GM18502 (cell line): ENCODE measurements at regions not wholly inside any gene's neighbourhood (a gene's known extent, or its start where the extent isn't known, plus 50 kb on each side); places are given as distances from the start of the nearest gene placed in this dataset.

Source experiments
- ATAC-seq: cut with Tn5 transposase; IDR thresholded peaks from one replicate; pipeline ENCODE4 v1.9.1; 2021; ENCODE audit warnings: mild to moderate bottlenecking; ENCODE audit not compliant: unreplicated experiment, poor library complexity

- ATAC-seq = no peak
These were observed 68.9 kb upstream of the NCOR2 start for GRCh38 chr12:124636138-124636978.

GRCh38 chr12:124635316-124635715, 67.9 kb upstream of the NCOR2 start:
- ATAC-seq = no peak

- ATAC-seq = no peak
These were observed 66.3 kb upstream of the NCOR2 start for GRCh38 chr12:124633365-124634362.

- ATAC-seq = no peak
These were observed 65.1 kb upstream of the NCOR2 start for GRCh38 chr12:124632519-124632984.

- no peak for ATAC-seq
These were observed 64.4 kb upstream of the NCOR2 start for GRCh38 chr12:124631681-124632256.

GRCh38 chr12:124630791-124631313, 63.4 kb upstream of the NCOR2 start:
- ATAC-seq = no peak

- no peak for ATAC-seq
These were observed 62.5 kb upstream of the NCOR2 start for GRCh38 chr12:124629789-124630480.

- no peak for ATAC-seq
These were observed 61.7 kb upstream of the NCOR2 start for GRCh38 chr12:124629117-124629516.

- no peak for ATAC-seq
These were observed 60.5 kb upstream of the NCOR2 start for GRCh38 chr12:124627956-124628355.

GRCh38 chr12:124626971-124627411, 59.6 kb upstream of the NCOR2 start:
- no peak for ATAC-seq

GRCh38 chr12:124625867-124626675, 58.7 kb upstream of the NCOR2 start:
- ATAC-seq = no peak

GRCh38 chr12:124624823-124625222, 57.4 kb upstream of the NCOR2 start:
- ATAC-seq = no peak

GRCh38 chr12:124623344-124624035, 56.1 kb upstream of the NCOR2 start:
- no peak for ATAC-seq

GRCh38 chr12:124622764-124623163, 55.4 kb upstream of the NCOR2 start:
- ATAC-seq = no peak

- ATAC-seq = no peak
These were observed 54.9 kb upstream of the NCOR2 start for GRCh38 chr12:124622331-124622730.

GRCh38 chr12:124621296-124621660, 53.9 kb upstream of the NCOR2 start:
- ATAC-seq = no peak

GRCh38 chr12:124620606-124621295, 53.3 kb upstream of the NCOR2 start:
- ATAC-seq = no peak
